Stimulated activated naive CD8-positive, alpha-beta T cell treated with anti-CD3 and anti-CD28 coated beads, Interleukin-15, Interleukin-2, amounts not matched to agents 100 U/mL and 50 U/mL, for 24 hours (primary cell): ENCODE measurements at regions not wholly inside any gene's neighbourhood (a gene's known extent, or its start where the extent isn't known, plus 50 kb on each side); places are given as distances from the start of the nearest gene placed in this dataset.

Source experiments
- ATAC-seq: fragments of 150-1000 bp; cut with Tn5 transposase; one replicate; pipeline ENCODE4 v1.10.0; 2021
- DNase-seq: peaks from one replicate; pipeline ENCODE4 v3.0.0; 2021

- ATAC-seq (no peak), DNase-seq (no peak)
These were observed 386.4 kb downstream of the TRIB2 start for GRCh38 chr2:13103151-13103550.

DNA sequence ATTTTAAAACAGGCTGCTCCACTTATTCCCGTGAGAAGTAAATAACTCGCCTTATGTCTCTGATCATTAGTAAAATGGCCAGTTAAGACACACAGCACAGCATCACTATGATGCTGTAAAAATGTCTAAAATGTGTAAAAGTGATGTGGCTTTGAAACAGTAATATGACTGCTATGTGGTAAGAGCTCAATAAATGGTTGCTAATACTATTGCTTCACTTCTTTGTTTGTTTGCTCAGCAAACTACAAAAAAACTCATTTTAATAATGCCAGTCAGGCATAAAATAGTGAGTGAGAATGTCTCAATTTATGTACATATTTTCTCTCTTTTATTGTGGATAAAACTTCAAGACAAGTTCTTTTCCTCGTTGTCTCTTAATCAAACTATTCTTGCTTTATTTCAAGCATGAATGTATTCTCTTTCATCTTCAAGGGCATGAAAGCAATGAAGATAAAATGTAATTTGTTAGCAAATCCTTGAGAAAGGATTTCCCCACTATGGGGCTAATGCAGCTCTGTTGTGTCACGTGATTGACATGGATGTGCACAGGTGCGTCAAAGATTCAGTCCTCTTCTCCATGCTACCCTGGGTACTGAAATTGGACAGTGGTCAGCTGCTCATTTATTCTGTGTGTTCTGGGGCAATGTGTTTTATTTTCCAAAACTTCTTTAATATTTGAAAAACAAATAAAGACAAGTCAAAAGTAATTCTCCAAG is 387.2 kb downstream of the TRIB2 start:
- ATAC-seq (no peak), DNase-seq (no peak)

DNA sequence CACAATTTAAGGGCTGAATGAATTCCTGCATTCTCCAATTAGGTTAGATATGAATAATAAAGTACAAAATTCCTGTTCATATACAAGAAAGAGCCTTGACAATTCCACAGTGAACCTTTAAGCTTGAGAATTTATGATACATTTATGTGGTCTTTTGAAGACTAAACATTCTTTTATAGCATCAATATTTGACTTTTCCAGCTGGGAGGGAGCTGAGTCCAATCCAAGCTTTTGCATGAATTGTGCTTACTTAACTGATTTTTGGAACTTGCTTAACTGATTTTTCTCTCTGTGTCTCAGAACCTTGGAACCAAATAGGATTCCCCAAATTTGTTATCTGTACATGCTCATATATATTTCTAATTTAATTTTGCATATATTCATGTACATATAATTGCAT is 388.0 kb downstream of the TRIB2 start:
- ATAC-seq, result no peak
- no peak for DNase-seq

DNA sequence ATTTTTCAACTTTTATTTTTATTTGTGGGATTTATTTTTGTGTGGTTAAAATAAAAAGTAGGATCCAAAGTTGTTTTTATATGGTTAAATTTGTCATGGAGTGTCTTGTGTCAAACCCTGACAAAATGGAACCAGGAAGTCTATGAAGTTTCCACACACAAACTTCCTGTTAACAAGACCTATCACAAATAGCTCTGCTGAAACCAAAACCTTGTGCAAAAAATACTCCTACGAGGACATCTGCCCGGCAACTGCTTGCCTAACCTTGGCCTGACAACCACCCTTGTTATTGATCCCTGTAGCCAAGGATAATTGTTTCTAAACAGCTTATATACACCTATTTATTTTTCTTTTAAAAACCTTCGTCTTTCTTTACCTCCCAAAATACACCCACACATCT is 389.6 kb downstream of the TRIB2 start:
- ATAC-seq (no peak), DNase-seq (no peak)

DNA sequence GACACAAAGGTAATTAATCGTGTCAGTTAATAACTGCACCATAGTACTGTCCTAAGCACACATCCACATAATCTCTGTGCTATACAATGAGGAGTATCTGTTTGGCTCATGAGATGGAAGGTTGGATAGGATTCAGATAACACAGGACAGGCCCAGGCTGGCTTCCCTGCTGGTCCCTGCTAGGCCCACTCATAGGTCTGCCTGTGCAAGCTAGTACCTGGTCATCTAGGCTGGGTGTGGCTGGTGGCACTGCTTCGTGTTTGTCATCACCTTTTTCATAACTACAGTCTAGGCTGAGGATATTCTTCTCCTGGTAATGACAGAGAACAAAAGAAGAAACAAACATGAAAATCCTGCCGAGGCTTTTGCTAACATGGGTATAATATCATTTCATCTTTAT is 392.8 kb downstream of the TRIB2 start:
- DNase-seq (no peak), ATAC-seq (no peak)

GRCh38 chr2:13110825-13111224 is 394.1 kb downstream of the TRIB2 start:
- ATAC-seq (no peak), DNase-seq (no peak)

- DNase-seq, result no peak
- no peak for ATAC-seq
These were observed 396.3 kb downstream of the TRIB2 start for GRCh38 chr2:13113002-13113401.

DNA sequence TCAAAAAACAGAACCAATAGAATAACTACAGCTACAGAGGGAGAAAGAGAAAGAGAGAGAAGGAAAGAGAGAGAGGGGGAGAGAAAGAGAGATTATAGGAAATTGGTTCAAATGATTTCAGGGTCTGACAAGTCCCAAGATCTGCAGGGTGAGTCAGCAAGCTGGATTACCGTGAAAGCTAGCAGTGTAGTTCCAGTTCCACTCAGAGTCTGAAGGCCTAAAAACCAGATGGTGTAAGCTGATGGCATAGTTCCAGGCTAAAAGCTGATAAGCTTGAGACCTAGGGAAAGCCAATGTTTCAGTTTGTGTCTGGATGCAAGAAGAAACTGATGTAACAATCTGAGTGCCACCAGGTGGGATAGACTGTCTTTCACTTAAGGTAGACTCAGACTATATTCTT is 397.7 kb downstream of the TRIB2 start:
- DNase-seq (no peak), ATAC-seq (no peak)

DNA sequence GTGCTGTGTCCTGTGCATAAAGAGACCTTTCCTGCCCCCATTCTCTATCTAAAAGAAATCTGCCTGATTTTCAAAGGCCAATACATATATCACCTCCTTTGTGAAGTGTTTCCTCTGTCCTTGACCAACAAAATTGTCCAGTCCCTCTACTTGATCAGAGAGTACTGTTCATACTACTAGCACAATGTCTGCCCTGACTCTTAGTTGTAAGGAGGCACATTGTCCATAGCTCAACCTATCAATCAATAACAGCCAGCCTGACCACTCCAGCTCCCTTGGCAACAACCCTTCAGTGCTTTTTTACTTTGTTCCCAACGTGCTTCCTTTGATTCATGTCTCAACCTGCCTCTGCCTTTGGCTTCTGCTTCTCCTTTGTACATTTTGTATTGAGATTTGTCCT is 398.9 kb downstream of the TRIB2 start:
- no peak for DNase-seq
- no peak for ATAC-seq

- no peak for ATAC-seq
- DNase-seq, result no peak
These were observed 404.4 kb downstream of the TRIB2 start for GRCh38 chr2:13121096-13121495.

DNA sequence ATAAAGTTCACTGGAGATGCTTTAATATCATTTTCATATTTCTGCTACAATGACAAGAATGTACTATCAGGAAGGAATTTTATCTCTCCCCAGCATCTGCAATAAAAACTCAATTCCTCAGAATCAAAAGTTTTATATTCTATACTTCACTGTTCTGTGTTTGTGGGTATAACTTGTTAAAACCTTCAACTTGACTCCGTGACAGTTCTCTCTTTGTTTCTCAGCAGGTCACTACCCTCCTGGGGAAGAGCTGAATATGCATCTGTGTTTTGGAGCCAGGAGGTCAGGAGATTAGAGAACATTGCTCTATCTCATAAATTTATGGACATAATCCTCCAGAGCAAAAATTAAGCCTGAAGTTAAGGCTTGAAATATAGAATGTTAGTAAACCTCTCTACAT is 411.4 kb downstream of the TRIB2 start:
- ATAC-seq (no peak), DNase-seq (no peak)

DNA sequence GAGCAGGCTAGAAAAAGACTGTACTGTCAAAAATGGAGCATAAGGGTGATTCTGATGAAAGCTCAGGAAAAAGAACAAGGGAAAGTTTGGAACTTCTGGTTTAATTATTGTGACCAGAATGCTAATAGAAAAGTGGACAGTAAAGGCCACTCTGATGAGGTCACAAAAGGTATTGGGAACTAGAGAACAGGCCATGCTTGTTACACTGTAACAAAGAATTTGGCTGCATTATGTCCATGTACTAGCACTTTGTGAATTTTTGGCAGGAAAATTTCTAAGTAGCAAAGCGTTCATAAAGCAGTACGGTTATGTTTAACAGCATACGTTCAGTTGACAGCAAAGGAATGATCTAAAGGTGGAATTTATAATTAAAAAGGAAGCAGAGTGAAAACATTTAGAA is 418.6 kb downstream of the TRIB2 start:
- no peak for ATAC-seq
- DNase-seq, result no peak

DNA sequence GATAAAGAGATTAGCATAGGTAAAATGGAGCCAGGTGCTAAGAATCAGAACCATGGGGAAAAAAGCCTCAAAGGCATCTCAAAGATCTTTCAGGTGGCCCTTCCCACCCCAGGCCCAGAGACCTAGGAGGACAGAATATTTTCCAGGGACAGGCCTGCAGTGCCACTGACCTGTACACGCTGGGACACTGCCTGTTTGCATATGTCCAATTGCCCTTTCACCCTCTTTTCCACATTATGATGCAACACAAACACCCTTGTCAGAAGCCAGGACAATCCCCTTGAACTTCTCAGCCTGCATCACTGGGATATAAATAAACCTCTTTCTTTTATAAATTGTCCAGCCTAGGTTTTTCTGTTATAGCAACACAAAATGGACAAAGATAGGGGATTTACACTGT is 419.1 kb downstream of the TRIB2 start:
- ATAC-seq, result no peak

GRCh38 chr2:13137679-13138078 is 420.9 kb downstream of the TRIB2 start:
- ATAC-seq (no peak), DNase-seq (no peak)

More for the DNA sequence above, 419.1 kb downstream of the TRIB2 start:
- no peak for DNase-seq

DNA sequence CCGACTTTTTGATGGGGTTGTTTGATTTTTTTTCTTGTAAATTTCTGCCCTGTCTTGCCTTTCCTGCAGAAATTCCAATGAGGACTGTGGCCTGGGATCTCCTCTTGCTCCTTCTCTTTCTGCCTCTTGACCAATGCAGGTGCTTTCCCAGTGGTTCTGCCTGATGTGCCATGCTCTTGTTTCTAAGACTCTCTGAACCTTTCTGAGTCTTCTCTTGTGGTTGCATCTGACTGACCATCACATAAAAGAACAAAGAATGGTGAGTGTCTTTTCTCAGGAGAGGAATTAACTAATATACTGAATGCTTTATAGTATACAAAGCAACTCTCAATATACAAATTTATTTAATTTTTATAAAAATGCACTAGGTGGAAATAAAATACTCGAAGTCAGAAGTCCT is 424.6 kb downstream of the TRIB2 start:
- ATAC-seq (no peak), DNase-seq (no peak)

- DNase-seq (no peak), ATAC-seq (no peak)
These were observed 426.7 kb downstream of the TRIB2 start for GRCh38 chr2:13143451-13143850.

DNA sequence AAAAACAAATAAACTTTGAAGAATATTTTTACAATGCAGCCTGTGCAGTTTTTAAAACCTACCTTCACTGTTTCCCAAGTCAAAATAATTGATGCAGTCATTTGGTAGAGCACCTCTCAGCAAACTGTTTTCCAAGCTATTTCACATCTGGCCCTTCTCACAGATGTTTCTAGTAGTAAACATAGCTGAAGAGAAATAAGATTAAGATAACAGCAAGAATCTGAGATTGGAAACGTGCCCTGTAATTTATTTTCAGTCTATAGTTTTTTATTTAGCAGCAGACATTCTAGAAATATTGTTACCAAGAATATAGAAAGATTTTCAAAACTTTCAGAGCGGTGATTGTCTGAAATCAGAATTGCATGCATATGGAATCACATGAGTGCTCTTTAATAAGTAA is 440.2 kb downstream of the TRIB2 start:
- DNase-seq (no peak), ATAC-seq (no peak)

DNA sequence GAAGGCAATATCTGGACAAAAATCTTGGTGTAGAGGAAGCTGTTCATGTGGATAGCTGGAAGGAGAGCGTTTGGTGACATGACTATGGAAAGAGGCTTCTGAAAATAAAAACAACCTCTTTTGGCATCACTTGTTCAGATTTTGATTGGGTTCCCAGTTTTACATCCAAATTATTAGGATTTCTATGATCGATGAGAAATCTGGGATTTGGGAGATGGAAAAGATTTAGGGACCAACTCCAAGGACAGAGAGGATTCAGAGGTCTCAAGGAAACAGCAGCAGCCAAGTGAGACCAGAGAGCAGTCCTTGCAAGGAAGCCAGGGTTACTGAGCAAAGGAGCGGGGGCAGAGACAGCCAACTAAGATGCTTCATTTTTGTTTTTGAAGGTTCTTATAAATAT is 441.7 kb downstream of the TRIB2 start:
- ATAC-seq (no peak), DNase-seq (no peak)

- DNase-seq (no peak), ATAC-seq (no peak)
These were observed 464.0 kb downstream of the TRIB2 start for GRCh38 chr2:13180729-13181128.

GRCh38 chr2:13193075-13193474 is 476.3 kb downstream of the TRIB2 start:
- DNase-seq (no peak), ATAC-seq (no peak)

DNA sequence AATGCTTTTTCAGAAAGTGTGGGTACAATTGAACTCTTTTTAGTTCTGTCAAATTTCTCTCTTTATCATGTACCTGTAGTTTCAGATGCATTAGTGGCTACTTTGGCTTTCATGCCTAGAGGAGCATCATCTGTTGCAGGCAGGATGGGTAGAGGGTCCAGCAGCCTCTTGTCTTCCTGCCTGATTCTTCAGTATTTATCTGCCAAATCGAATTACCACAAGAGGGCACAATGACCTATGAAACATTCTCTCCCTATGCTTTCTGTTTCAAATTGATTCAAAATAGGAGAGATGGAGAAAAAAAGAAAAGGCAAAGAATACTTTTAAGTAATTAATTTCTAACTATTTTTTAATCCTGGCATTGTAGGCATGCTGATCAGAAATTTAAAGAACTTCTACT is 477.2 kb downstream of the TRIB2 start:
- ATAC-seq (no peak), DNase-seq (no peak)

- ATAC-seq (no peak), DNase-seq (no peak)
These were observed 478.5 kb downstream of the TRIB2 start for GRCh38 chr2:13195270-13195669.

- ATAC-seq (no peak), DNase-seq (no peak)
These were observed 480.5 kb downstream of the TRIB2 start for GRCh38 chr2:13197248-13197647.

GRCh38 chr2:13201924-13202323 is 485.2 kb downstream of the TRIB2 start:
- DNase-seq (no peak), ATAC-seq (no peak)

GRCh38 chr2:13212115-13212514 is 495.4 kb downstream of the TRIB2 start:
- ATAC-seq, result no peak
- no peak for DNase-seq
